GM12875 (cell line): ENCODE measurements at regions not wholly inside any gene's neighbourhood (a gene's known extent, or its start where the extent isn't known, plus 50 kb on each side); places are given as distances from the start of the nearest gene placed in this dataset.

Source experiments
- H3K4me3 ChIP-seq: one replicate; pipeline ENCODE4 v1.5.1; 2011; ENCODE audit warnings: low read depth, low read length, control low read depth
- TF ChIP-seq, protein P1 (sequence below): IDR thresholded peaks from 2 replicates; pipeline ENCODE4 v1.5.1; 2011; ENCODE audit warnings: low read depth, mild to moderate bottlenecking, control low read depth, inconsistent platforms, low read length, moderate library complexity, borderline replicate concordance; ENCODE audit not compliant: insufficient read depth

DNA sequence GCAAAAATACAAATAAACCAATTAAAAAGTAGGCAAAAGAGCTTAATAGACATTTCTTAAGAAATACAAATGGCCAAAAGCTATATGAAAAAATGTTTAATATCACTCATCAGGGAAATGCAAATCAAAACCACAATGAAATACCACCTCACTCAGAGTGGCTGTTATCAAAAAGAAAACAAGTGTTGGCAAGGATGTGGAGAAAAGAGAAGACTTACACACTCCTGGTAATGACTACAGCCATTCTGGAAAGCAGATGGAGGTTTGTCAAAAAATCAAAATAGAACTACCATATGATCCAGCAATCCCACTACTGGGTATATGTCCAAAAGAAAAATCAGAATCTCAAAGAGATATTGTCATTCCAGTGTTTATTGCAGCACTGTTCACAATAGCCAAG is 223.5 kb upstream of the SLC10A2 start:
- TF ChIP-seq, protein P1, sequence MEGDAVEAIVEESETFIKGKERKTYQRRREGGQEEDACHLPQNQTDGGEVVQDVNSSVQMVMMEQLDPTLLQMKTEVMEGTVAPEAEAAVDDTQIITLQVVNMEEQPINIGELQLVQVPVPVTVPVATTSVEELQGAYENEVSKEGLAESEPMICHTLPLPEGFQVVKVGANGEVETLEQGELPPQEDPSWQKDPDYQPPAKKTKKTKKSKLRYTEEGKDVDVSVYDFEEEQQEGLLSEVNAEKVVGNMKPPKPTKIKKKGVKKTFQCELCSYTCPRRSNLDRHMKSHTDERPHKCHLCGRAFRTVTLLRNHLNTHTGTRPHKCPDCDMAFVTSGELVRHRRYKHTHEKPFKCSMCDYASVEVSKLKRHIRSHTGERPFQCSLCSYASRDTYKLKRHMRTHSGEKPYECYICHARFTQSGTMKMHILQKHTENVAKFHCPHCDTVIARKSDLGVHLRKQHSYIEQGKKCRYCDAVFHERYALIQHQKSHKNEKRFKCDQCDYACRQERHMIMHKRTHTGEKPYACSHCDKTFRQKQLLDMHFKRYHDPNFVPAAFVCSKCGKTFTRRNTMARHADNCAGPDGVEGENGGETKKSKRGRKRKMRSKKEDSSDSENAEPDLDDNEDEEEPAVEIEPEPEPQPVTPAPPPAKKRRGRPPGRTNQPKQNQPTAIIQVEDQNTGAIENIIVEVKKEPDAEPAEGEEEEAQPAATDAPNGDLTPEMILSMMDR = no peak
- no peak overlapping the region for H3K4me3 ChIP-seq

DNA sequence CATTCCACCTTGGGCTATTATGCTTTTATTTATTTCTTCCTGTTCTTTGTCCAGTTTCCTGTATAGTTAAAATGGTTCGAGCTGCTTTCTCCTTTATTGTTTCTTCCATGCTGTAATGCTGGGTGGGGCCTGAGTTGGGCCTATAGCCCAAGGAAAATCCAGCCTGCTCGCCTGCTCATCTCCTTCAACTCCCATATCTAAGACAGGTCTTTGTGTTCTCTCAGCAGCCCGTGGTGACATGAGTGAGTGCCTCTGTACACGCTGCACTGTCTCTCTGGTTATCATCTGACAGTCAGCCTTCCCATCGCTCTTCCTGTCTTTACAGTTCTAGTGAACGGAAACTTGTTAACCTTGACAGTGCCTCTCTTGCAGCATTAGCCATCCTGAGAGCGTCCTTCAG is 221.9 kb upstream of the SLC10A2 start:
- no peak overlapping the region for H3K4me3 ChIP-seq
- TF ChIP-seq, protein P1 = no peak

GRCh38 chr13:103287659-103288058 is 221.4 kb upstream of the SLC10A2 start:
- TF ChIP-seq, protein P1 = no peak
- H3K4me3 ChIP-seq = no peak overlapping the region

GRCh38 chr13:103284466-103284865 is 218.2 kb upstream of the SLC10A2 start:
- no peak overlapping the region for H3K4me3 ChIP-seq
- TF ChIP-seq, protein P1 = no peak

GRCh38 chr13:103283451-103283820 is 217.2 kb upstream of the SLC10A2 start:
- TF ChIP-seq, protein P1 = no peak
- H3K4me3 ChIP-seq = no peak overlapping the region

DNA sequence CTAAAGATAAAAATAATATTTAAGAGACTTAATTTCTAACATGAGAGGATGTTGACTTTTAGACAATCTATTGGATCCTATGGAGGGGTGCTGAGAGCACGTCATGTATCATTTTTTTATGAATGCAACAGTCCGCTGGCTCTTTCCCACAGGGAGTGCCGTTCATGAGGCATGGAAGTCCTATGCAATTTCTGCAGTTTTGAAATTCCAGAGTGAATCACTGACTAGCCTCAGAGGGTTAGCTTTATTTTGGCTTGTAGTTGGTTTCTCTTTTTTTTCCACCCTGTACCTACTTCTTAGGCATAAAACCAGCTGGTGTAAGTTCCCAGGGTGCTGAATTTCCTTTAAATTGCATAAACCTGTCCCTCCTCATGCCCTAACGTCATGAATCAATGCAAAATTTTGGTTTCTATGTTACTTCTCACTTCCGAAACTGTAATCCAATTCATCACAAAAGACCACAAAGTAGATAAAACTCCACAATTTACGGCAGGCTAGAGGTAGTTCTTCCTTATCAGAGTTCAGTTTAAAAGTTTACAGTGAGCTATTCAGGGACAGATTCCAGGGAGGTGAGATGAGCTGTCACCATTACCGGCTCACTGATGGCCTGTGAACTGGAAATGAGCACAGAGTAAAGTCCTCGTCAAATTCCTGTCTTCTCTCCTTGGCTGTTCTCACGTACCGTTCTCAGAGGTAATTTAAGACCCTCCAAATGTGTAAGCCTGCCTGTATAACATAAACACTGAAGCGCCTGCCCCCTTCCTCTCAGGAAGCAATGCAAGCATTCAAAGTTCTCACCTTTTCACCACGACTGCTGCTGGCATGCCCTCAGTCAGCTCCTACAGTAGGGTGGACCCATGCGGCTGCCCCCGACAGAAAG is 216.6 kb upstream of the SLC10A2 start:
- TF ChIP-seq, protein P1 = no peak
- H3K4me3 ChIP-seq = no peak overlapping the region

GRCh38 chr13:103277959-103278694 is 211.9 kb upstream of the SLC10A2 start:
- no peak overlapping the region for H3K4me3 ChIP-seq
- TF ChIP-seq, protein P1 = no peak
